HG02798 (cell line): ENCODE measurements at regions not wholly inside any gene's neighbourhood (a gene's known extent, or its start where the extent isn't known, plus 50 kb on each side); places are given as distances from the start of the nearest gene placed in this dataset.

ENCODE experiments used
- ATAC-seq: cut with Tn5 transposase; IDR thresholded peaks from one replicate; pipeline ENCODE4 v1.9.1; 2021; ENCODE audit warnings: mild to moderate bottlenecking; ENCODE audit not compliant: unreplicated experiment, poor library complexity

GRCh38 chr6:120147071-120147871 is 797.7 kb upstream of the MAN1A1 start:
- ATAC-seq: no peak

- ATAC-seq: no peak
Measured at GRCh38 chr6:120141601-120142000, 792.0 kb upstream of the MAN1A1 start.

GRCh38 chr6:120137492-120137891 is 787.9 kb upstream of the MAN1A1 start:
- no peak for ATAC-seq

- ATAC-seq: no peak
Measured at GRCh38 chr6:120129228-120129627, 779.7 kb upstream of the MAN1A1 start.

GRCh38 chr6:120122401-120122800 is 772.8 kb upstream of the MAN1A1 start:
- ATAC-seq: no peak

GRCh38 chr6:120116343-120116742 is 766.8 kb upstream of the MAN1A1 start:
- ATAC-seq: no peak

GRCh38 chr6:120112980-120113379 is 763.4 kb upstream of the MAN1A1 start:
- no peak for ATAC-seq

- no peak for ATAC-seq
Measured at GRCh38 chr6:120111001-120111400, 761.4 kb upstream of the MAN1A1 start.

GRCh38 chr6:120108061-120108795 is 758.7 kb upstream of the MAN1A1 start:
- no peak for ATAC-seq

- ATAC-seq: no peak
Measured at GRCh38 chr6:120103618-120104017, 754.1 kb upstream of the MAN1A1 start.

GRCh38 chr6:120096696-120097260 is 747.2 kb upstream of the MAN1A1 start:
- no peak for ATAC-seq

- ATAC-seq: no peak
Measured at GRCh38 chr6:120083186-120083585, 733.6 kb upstream of the MAN1A1 start.

- ATAC-seq: no peak
Measured at GRCh38 chr6:120077489-120077888, 727.9 kb upstream of the MAN1A1 start.

- no peak for ATAC-seq
Measured at GRCh38 chr6:120058410-120058809, 708.8 kb upstream of the MAN1A1 start.

- peak; percentile 83 for ATAC-seq
Measured at GRCh38 chr6:120056085-120056484, 706.5 kb upstream of the MAN1A1 start.

GRCh38 chr6:120055071-120055470 is 705.5 kb upstream of the MAN1A1 start:
- ATAC-seq: no peak

- ATAC-seq: no peak
Measured at GRCh38 chr6:120039664-120040063, 690.1 kb upstream of the MAN1A1 start.

- ATAC-seq: no peak
Measured at GRCh38 chr6:120031837-120032236, 682.3 kb upstream of the MAN1A1 start.

GRCh38 chr6:120026791-120027190 is 677.2 kb upstream of the MAN1A1 start:
- no peak for ATAC-seq

GRCh38 chr6:120010075-120010474 is 660.5 kb upstream of the MAN1A1 start:
- ATAC-seq: no peak

GRCh38 chr6:120005292-120005976 is 655.9 kb upstream of the MAN1A1 start:
- ATAC-seq: peak; percentile 56
